HG02943 (cell line): ENCODE measurements at regions not wholly inside any gene's neighbourhood (a gene's known extent, or its start where the extent isn't known, plus 50 kb on each side); places are given as distances from the start of the nearest gene placed in this dataset.
A peak's percentile ranks its signal among the peaks of the same experiment; 100 is the strongest.

Experiments used
- ATAC-seq: cut with Tn5 transposase; IDR thresholded peaks from one replicate; pipeline ENCODE4 v1.9.1; 2021; ENCODE audit warnings: mild to moderate bottlenecking, low read depth, moderate library complexity; ENCODE audit not compliant: unreplicated experiment

- no peak for ATAC-seq
Observed at GRCh38 chr10:108902619-108903285, 1020.6 kb downstream of the XPNPEP1 start.

- no peak for ATAC-seq
Observed at GRCh38 chr10:108901781-108902618, 1021.3 kb downstream of the XPNPEP1 start.

- no peak for ATAC-seq
Observed at GRCh38 chr10:108899670-108900069, 1023.6 kb downstream of the XPNPEP1 start.

GRCh38 chr10:108894402-108895301, 1028.7 kb downstream of the XPNPEP1 start:
- peak; percentile 91 for ATAC-seq

GRCh38 chr10:108877095-108877561, 1046.2 kb downstream of the XPNPEP1 start:
- ATAC-seq = no peak

GRCh38 chr10:108872854-108873253, 1050.5 kb downstream of the XPNPEP1 start:
- peak; percentile 61 for ATAC-seq

GRCh38 chr10:108868881-108869280, 1054.4 kb downstream of the XPNPEP1 start:
- no peak for ATAC-seq

- no peak for ATAC-seq
Observed at GRCh38 chr10:108862676-108863350, 1060.5 kb downstream of the XPNPEP1 start.

GRCh38 chr10:108861181-108861754, 1062.0 kb downstream of the XPNPEP1 start:
- no peak for ATAC-seq

GRCh38 chr10:108852211-108852610, 1071.1 kb downstream of the XPNPEP1 start:
- peak; percentile 70 for ATAC-seq

GRCh38 chr10:108850138-108850854, 1073.0 kb downstream of the XPNPEP1 start:
- ATAC-seq = peak; percentile 89

GRCh38 chr10:108849688-108850087, 1073.6 kb downstream of the XPNPEP1 start:
- peak; percentile 38 for ATAC-seq

- no peak for ATAC-seq
Observed at GRCh38 chr10:108849186-108849585, 1074.1 kb downstream of the XPNPEP1 start.

GRCh38 chr10:108848046-108848445, 1075.3 kb downstream of the XPNPEP1 start:
- ATAC-seq = no peak

- no peak for ATAC-seq
Observed at GRCh38 chr10:108840944-108841343, 1082.4 kb downstream of the XPNPEP1 start.

- no peak for ATAC-seq
Observed at GRCh38 chr10:108836362-108836761, 1086.9 kb downstream of the XPNPEP1 start.

- ATAC-seq = no peak
Observed at GRCh38 chr10:108822026-108822425, 1101.3 kb downstream of the XPNPEP1 start.

- ATAC-seq = no peak
Observed at GRCh38 chr10:108819302-108819701, 1104.0 kb downstream of the XPNPEP1 start.

GRCh38 chr10:108817584-108817983, 1105.7 kb downstream of the XPNPEP1 start:
- no peak for ATAC-seq
